NCI-H1930 (cell line): ENCODE measurements at regions not wholly inside any gene's neighbourhood (a gene's known extent, or its start where the extent isn't known, plus 50 kb on each side); places are given as distances from the start of the nearest gene placed in this dataset.
"Not testable (repeated sequence)": the region's sequence is repeated elsewhere in the genome, so short reads cannot be mapped to it uniquely, and the experiment has no call there.

Source experiments
- DNase-seq, 2 experiments: peaks; one replicate each; lab custom pipeline; 2025; lab: John Stamatoyannopoulos, UW

GRCh38 chrX:96214681-96215080 is 470.0 kb upstream of the DIAPH2 start:
- DNase-seq = not testable (repeated sequence)

- no peak for DNase-seq
These were observed 460.4 kb upstream of the DIAPH2 start for GRCh38 chrX:96224279-96224678.

- no peak for DNase-seq
These were observed 439.7 kb upstream of the DIAPH2 start for GRCh38 chrX:96244955-96245354.

GRCh38 chrX:96246436-96246835 is 438.2 kb upstream of the DIAPH2 start:
- DNase-seq = no peak
